ENCODE measurements at regions not wholly inside any gene's neighbourhood (a gene's known extent, or its start where the extent isn't known, plus 50 kb on each side); places are given as distances from the start of the nearest gene placed in this dataset.

DNA sequence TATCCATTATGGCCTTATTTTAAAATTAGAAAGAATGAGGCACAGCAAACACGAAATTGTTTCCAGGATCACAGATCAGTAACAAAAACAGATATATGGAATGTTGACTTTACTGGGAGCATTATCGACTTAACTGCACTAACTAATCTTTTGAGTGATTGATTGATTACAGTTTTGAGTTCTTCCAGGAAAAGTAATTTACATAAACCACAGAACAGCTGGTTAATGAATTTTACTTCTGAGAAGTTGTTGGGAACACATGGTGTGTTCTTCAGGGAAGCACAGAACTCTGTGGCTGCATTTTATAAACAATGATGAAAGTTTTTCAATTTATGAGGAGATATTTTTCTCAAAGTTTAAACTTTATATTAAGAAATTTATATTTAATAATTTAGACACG is 802.4 kb upstream of the ACO1 start:
- Histone ChIP-seq H3K36me3 (ENCODE audit: control insufficient read depth in 1 of 2, insufficient read depth in 2 of 2, low read length in 2 of 2) (no peaks in the 10 kb centered on the region), H4K20me1 (ENCODE audit: insufficient read depth) (no peaks in the 10 kb centered on the region), H3K4me2 (ENCODE audit: low read length) (no peak overlapping the region), H3K9me3 (ENCODE audit: control insufficient read depth in 1 of 2, insufficient read depth in 1 of 2, low read depth in 1 of 2, low read length in 2 of 2) (no peaks in the 10 kb centered on the region), H3K27ac (ENCODE audit: low read depth, low read length) (no peak overlapping the region), H3K9ac (ENCODE audit: low read length) (no peak overlapping the region), H3K9me2 (ENCODE audit: insufficient read depth) (no peaks in the 10 kb centered on the region), H2AFZ (ENCODE audit: low read depth, low read length, poor library complexity, severe bottlenecking) (no peak overlapping the region), H3K79me2 (ENCODE audit: insufficient read depth, low read length) (no peaks in the 10 kb centered on the region), H3K4me3 (replicated peaks in 1 of 2; ENCODE audit: low read depth in 1 of 2, low read length in 2 of 2) (no peak overlapping the region), H3K4me1 (ENCODE audit: control insufficient read depth in 1 of 2, insufficient read depth in 2 of 2, low read length in 2 of 2) (no peaks in the 10 kb centered on the region), H3K27me3 (ENCODE audit: insufficient read depth, low read length) (no peaks in the 10 kb centered on the region)
- intact Hi-C loops (cut with micrococcal nuclease): no loop called here
- ChIA-PET RAD21 (ENCODE audit: low non-redundant PET in 1 of 2, low total read pairs in 2 of 2, uncharacterized antibody in 2 of 2, unreplicated experiment in 2 of 2) (no interaction called here), CTCF (no interaction called here), POLR2A (no interaction called here)
- ATAC-seq (no peak), DNase-seq (ENCODE audit: low read depth, low spot score) (no peak)
- no TSS peak for BruUV-seq (replicated peaks)
- TF ChIP-seq ZBTB33 (IDR thresholded peaks at IDR 0.05; ENCODE audit: extremely low read depth, insufficient replicate concordance, low read length): no peak

- Histone ChIP-seq H3K4me2 (ENCODE audit: low read length) (no peak overlapping the region), H3K27me3 (ENCODE audit: insufficient read depth, low read length) (no peaks in the 10 kb centered on the region), H3K9me2 (ENCODE audit: insufficient read depth) (no peaks in the 10 kb centered on the region), H3K9ac (ENCODE audit: low read length) (no peak overlapping the region), H2AFZ (ENCODE audit: low read depth, low read length, poor library complexity, severe bottlenecking) (no peak overlapping the region), H3K36me3 (ENCODE audit: control insufficient read depth in 1 of 2, insufficient read depth in 2 of 2, low read length in 2 of 2) (no peaks in the 10 kb centered on the region), H3K4me1 (ENCODE audit: control insufficient read depth in 1 of 2, insufficient read depth in 2 of 2, low read length in 2 of 2) (no peaks in the 10 kb centered on the region), H3K27ac (ENCODE audit: low read depth, low read length) (no peak overlapping the region), H4K20me1 (ENCODE audit: insufficient read depth) (no peaks in the 10 kb centered on the region), H3K9me3 (ENCODE audit: control insufficient read depth in 1 of 2, insufficient read depth in 1 of 2, low read depth in 1 of 2, low read length in 2 of 2) (no peaks in the 10 kb centered on the region), H3K4me3 (replicated peaks in 1 of 2; ENCODE audit: low read depth in 1 of 2, low read length in 2 of 2) (no peak overlapping the region), H3K79me2 (ENCODE audit: insufficient read depth, low read length) (no peaks in the 10 kb centered on the region)
- intact Hi-C loops (cut with micrococcal nuclease): no loop called here
- no TSS peak for BruUV-seq (replicated peaks)
- ChIA-PET RAD21 (ENCODE audit: low non-redundant PET in 1 of 2, low total read pairs in 2 of 2, uncharacterized antibody in 2 of 2, unreplicated experiment in 2 of 2) (no interaction called here), POLR2A (no interaction called here), CTCF (no interaction called here)
- ATAC-seq (no peak), DNase-seq (ENCODE audit: low read depth, low spot score) (no peak)
- TF ChIP-seq TCF7L2 (IDR thresholded peaks at IDR 0.05; ENCODE audit: borderline replicate concordance, extremely low read depth, insufficient read depth, insufficient read length): no peak
- no peak for TF ChIP-seq SRF (IDR thresholded peaks at IDR 0.05; ENCODE audit: low read depth)
- TF ChIP-seq, protein P1, sequence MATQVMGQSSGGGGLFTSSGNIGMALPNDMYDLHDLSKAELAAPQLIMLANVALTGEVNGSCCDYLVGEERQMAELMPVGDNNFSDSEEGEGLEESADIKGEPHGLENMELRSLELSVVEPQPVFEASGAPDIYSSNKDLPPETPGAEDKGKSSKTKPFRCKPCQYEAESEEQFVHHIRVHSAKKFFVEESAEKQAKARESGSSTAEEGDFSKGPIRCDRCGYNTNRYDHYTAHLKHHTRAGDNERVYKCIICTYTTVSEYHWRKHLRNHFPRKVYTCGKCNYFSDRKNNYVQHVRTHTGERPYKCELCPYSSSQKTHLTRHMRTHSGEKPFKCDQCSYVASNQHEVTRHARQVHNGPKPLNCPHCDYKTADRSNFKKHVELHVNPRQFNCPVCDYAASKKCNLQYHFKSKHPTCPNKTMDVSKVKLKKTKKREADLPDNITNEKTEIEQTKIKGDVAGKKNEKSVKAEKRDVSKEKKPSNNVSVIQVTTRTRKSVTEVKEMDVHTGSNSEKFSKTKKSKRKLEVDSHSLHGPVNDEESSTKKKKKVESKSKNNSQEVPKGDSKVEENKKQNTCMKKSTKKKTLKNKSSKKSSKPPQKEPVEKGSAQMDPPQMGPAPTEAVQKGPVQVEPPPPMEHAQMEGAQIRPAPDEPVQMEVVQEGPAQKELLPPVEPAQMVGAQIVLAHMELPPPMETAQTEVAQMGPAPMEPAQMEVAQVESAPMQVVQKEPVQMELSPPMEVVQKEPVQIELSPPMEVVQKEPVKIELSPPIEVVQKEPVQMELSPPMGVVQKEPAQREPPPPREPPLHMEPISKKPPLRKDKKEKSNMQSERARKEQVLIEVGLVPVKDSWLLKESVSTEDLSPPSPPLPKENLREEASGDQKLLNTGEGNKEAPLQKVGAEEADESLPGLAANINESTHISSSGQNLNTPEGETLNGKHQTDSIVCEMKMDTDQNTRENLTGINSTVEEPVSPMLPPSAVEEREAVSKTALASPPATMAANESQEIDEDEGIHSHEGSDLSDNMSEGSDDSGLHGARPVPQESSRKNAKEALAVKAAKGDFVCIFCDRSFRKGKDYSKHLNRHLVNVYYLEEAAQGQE (IDR thresholded peaks at IDR 0.05; ENCODE audit: low read depth): no peak
- no peak for TF ChIP-seq POLR2A (IDR thresholded peaks at IDR 0.05; ENCODE audit: borderline replicate concordance, extremely low read depth, insufficient read depth, insufficient read length)
These were observed 801.9 kb upstream of the ACO1 start for GRCh38 chr9:31582561-31582960.
